ENCODE measurements at regions not wholly inside any gene's neighbourhood (a gene's known extent, or its start where the extent isn't known, plus 50 kb on each side); places are given as distances from the start of the nearest gene placed in this dataset.

- H3K4me1 ChIP-seq (ENCODE audit: insufficient read depth, low read length), result peaks cover 3% of the 10 kb centered on the region; the same call in 1 of the 2 replicates
- H3T11ph ChIP-seq (ENCODE audit: low read length), result no peak overlapping the region
- no peak overlapping the region for H4K5ac ChIP-seq (ENCODE audit: insufficient read length, low read depth, low read length)
- no peak overlapping the region for H2BK120ac ChIP-seq (ENCODE audit: low read depth, low read length, poor library complexity, severe bottlenecking)
- peaks cover 14% of the 10 kb centered on the region for H3K9me3 ChIP-seq (ENCODE audit: control insufficient read depth, low read depth, low read length)
- no peak overlapping the region for H3K4me2 ChIP-seq (ENCODE audit: insufficient read depth, insufficient read length, low read length)
- H3K27ac ChIP-seq (ENCODE audit: insufficient read length, low read depth, low read length), result no peak overlapping the region
- DNase-seq, result no peak
- H3K9ac ChIP-seq (ENCODE audit: extremely low read depth, insufficient read length, low read length), result no peak overlapping the region
- H2BK15ac ChIP-seq (ENCODE audit: low read depth, low read length), result no peak overlapping the region
- no peaks in the 10 kb centered on the region for H3K79me2 ChIP-seq (ENCODE audit: insufficient read depth, low read length)
- H4K91ac ChIP-seq (ENCODE audit: insufficient read length, low read depth, low read length), result no peak overlapping the region
- TF ChIP-seq, protein P1, sequence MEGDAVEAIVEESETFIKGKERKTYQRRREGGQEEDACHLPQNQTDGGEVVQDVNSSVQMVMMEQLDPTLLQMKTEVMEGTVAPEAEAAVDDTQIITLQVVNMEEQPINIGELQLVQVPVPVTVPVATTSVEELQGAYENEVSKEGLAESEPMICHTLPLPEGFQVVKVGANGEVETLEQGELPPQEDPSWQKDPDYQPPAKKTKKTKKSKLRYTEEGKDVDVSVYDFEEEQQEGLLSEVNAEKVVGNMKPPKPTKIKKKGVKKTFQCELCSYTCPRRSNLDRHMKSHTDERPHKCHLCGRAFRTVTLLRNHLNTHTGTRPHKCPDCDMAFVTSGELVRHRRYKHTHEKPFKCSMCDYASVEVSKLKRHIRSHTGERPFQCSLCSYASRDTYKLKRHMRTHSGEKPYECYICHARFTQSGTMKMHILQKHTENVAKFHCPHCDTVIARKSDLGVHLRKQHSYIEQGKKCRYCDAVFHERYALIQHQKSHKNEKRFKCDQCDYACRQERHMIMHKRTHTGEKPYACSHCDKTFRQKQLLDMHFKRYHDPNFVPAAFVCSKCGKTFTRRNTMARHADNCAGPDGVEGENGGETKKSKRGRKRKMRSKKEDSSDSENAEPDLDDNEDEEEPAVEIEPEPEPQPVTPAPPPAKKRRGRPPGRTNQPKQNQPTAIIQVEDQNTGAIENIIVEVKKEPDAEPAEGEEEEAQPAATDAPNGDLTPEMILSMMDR (conservative IDR thresholded peaks at IDR 0.05), result no peak
- no peaks in the 10 kb centered on the region for H3K23me2 ChIP-seq (ENCODE audit: insufficient read length, low read depth, low read length, poor library complexity, severe bottlenecking)
- H3K23ac ChIP-seq (ENCODE audit: insufficient read length, low read depth, low read length), result no peak overlapping the region
- H3K4me1 Mint-ChIP-seq, result peaks cover 14 to 16% of the 10 kb centered on the region in 2 experiments
- peaks cover 5% of the 10 kb centered on the region for H3K27me3 Mint-ChIP-seq (ENCODE audit: low read depth)
- H4K8ac ChIP-seq (replicated peaks; ENCODE audit: insufficient read length, low read depth, low read length), result no peak overlapping the region
- no peaks in the 10 kb centered on the region for H3K27me3 ChIP-seq (ENCODE audit: insufficient read depth, low read length)
- WGBS (ENCODE audit: extremely low coverage, insufficient read length, low lambda C conversion rate), result no CpG with 5 or more reads among the region's 7 CpGs
- no peak overlapping the region for H3K4me3 Mint-ChIP-seq
- H2BK12ac ChIP-seq (ENCODE audit: insufficient read length, low read depth, low read length), result no peak overlapping the region
- peaks cover 25 to 29% of the 10 kb centered on the region in 2 experiments for H3K9me3 Mint-ChIP-seq
- no peak overlapping the region for H2BK20ac ChIP-seq (ENCODE audit: low read depth, low read length, poor library complexity, severe bottlenecking)
- H3K79me1 ChIP-seq (ENCODE audit: insufficient read depth, low read depth, low read length, poor library complexity, severe bottlenecking), result no peaks in the 10 kb centered on the region
- H2AFZ ChIP-seq (ENCODE audit: low read length), result no peak overlapping the region
- H4K20me1 ChIP-seq (ENCODE audit: control insufficient read depth, insufficient read depth, insufficient read length), result no peaks in the 10 kb centered on the region
- H2BK5ac ChIP-seq (ENCODE audit: insufficient read length, low read length), result no peak overlapping the region
- H3K36me3 Mint-ChIP-seq (ENCODE audit: insufficient read depth in 1 of 3, low read depth in 3 of 3), result peaks cover 9 to 20% (median 15%) of the 10 kb centered on the region in 3 experiments
- no peak overlapping the region for H3K56ac ChIP-seq (ENCODE audit: insufficient read length, low read depth, low read length)
- no peak overlapping the region for H3K14ac ChIP-seq (ENCODE audit: insufficient read depth, low read length)
- no peak overlapping the region for H2AK5ac ChIP-seq (ENCODE audit: insufficient read length, low read length)
- H3K18ac ChIP-seq (ENCODE audit: insufficient read length, low read depth, low read length), result no peak overlapping the region
- H3K4ac ChIP-seq (ENCODE audit: low read depth, low read length), result no peak overlapping the region
- no peak overlapping the region for H3K27ac Mint-ChIP-seq
Observed at GRCh38 chr15:66935688-66936087, 129.7 kb upstream of the SMAD3 start.

Data from H9 (cell line).